Thoracic aorta (tissue), 2 donors: ENCODE measurements at regions not wholly inside any gene's neighbourhood (a gene's known extent, or its start where the extent isn't known, plus 50 kb on each side); places are given as distances from the start of the nearest gene placed in this dataset.
"Not testable (repeated sequence)": the region's sequence is repeated elsewhere in the genome, so short reads cannot be mapped to it uniquely, and the experiment has no call there.

ENCODE experiments used
- ATAC-seq: fragments of 150-250 bp; one replicate; pipeline ENCODE4 v1.8.0; 2017; ENCODE audit warnings: low read depth; ENCODE audit not compliant: insufficient number of reproducible peaks, low FRiP score
- DNase-seq: peaks from one replicate; pipeline ENCODE4 v3.0.0-alpha.2; 2020; ENCODE audit warnings: low spot score
- H3K27ac ChIP-seq, 2 donors: fragments of 200-600 bp; sonication (generic); 1 replicate in 1 of 2; 2 replicates in 1 of 2; pipeline ENCODE4 v1.5.1; 2016; ENCODE audit warnings: mild to moderate bottlenecking in 2 of 2, moderate library complexity in 2 of 2
- H3K27me3 ChIP-seq: fragments of 200-600 bp; sonication (generic); replicated peaks from 2 replicates; pipeline ENCODE4 v1.6.0; 2016; ENCODE audit warnings: mild to moderate bottlenecking; ENCODE audit not compliant: insufficient read depth
- H3K36me3 ChIP-seq: fragments of 200-600 bp; sonication (generic); one replicate; pipeline ENCODE4 v1.5.1; 2016
- H3K4me1 ChIP-seq, 2 donors: fragments of 200-600 bp; sonication (generic); 1 replicate in 1 of 2; 2 replicates in 1 of 2; pipeline versions ENCODE4 v1.5.1 to v1.6.0; 2016; ENCODE audit warnings: low read depth in 2 of 2, mild to moderate bottlenecking in 1 of 2; ENCODE audit not compliant: control insufficient read depth in 1 of 2
- H3K4me3 ChIP-seq: fragments of 200-600 bp; sonication (generic); 2 replicates; pipeline ENCODE4 v1.5.1; 2016; ENCODE audit warnings: mild to moderate bottlenecking
- H3K9me3 ChIP-seq: fragments of 200-600 bp; sonication (generic); 2 replicates; pipeline ENCODE4 v1.5.1; 2016
- CTCF ChIP-seq: fragments of 200-600 bp; sonication (generic); IDR thresholded peaks from one replicate; pipeline ENCODE4 v1.5.1; 2019; ENCODE audit warnings: antibody characterized with exemption

GRCh38 chr5:17096952-17097695 lies 120.3 kb upstream of the BASP1 start:
- H3K4me3 ChIP-seq, result no peak overlapping the region
- TF ChIP-seq CTCF, result no peak
- H3K4me1 ChIP-seq, result peaks cover 0 to 9% of the 10 kb centered on the region in 2 donors
- DNase-seq (no peak), ATAC-seq (no peak)
- H3K9me3 ChIP-seq, result no peaks in the 10 kb centered on the region
- H3K36me3 ChIP-seq, result no peaks in the 10 kb centered on the region
- no peaks in the 10 kb centered on the region for H3K27me3 ChIP-seq
- H3K27ac ChIP-seq, result no peak overlapping the region

DNA sequence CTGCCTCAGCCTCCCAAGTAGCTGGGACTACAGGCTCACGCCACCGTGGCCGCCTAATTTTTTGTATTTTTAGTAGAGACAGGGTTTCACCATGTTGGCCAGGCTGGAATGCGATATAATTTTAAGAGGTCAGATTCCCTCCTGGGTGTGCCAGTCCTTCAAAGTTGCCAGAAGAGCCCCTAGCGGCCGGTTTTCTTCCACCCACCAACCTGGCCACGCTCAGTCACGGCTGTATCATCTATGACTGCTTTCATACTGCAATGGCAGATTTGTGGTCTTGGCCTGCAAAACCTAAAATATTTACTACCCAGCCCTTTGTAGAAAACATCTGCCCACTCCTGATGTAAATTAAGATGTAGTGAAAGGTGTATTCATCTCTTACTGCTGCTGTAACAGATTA lies 117.5 kb upstream of the BASP1 start:
- ATAC-seq (no peak), DNase-seq (no peak)
- Histone ChIP-seq H3K4me3 (no peak overlapping the region), H3K9me3 (no peaks in the 10 kb centered on the region), H3K36me3 (no peaks in the 10 kb centered on the region), H3K27me3 (no peaks in the 10 kb centered on the region), H3K4me1 (peaks cover 0 to 3% of the 10 kb centered on the region in 2 donors), H3K27ac (no peak overlapping the region)
- no peak for TF ChIP-seq CTCF

DNA sequence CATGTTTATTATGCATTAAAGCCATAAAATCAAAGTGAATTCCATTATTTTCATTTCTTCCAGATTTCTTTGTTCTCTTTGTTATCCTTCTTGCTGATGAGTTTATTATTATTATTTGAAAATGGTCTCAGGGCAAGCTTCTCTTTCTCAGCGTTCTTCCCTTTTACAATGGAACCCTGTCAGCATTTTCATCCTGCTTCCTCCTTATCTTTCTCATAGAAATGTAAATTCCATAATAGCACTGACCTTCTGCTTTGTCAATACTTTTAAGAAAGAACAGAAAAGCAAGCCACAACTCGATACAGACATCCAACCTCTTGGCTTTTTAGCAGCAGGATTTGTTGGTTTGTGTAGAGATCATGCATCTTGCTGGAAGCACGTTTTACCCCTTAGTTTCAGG lies 114.0 kb upstream of the BASP1 start:
- DNase-seq, result no peak
- no peak for TF ChIP-seq CTCF
- no peaks in the 10 kb centered on the region for H3K9me3 ChIP-seq
- no peaks in the 10 kb centered on the region for H3K27me3 ChIP-seq
- no peaks in the 10 kb centered on the region for H3K36me3 ChIP-seq
- ATAC-seq, result no peak
- H3K27ac ChIP-seq, result no peak overlapping the region
- H3K4me3 ChIP-seq, result no peak overlapping the region
- H3K4me1 ChIP-seq, result no peaks in the 10 kb centered on the region

DNA sequence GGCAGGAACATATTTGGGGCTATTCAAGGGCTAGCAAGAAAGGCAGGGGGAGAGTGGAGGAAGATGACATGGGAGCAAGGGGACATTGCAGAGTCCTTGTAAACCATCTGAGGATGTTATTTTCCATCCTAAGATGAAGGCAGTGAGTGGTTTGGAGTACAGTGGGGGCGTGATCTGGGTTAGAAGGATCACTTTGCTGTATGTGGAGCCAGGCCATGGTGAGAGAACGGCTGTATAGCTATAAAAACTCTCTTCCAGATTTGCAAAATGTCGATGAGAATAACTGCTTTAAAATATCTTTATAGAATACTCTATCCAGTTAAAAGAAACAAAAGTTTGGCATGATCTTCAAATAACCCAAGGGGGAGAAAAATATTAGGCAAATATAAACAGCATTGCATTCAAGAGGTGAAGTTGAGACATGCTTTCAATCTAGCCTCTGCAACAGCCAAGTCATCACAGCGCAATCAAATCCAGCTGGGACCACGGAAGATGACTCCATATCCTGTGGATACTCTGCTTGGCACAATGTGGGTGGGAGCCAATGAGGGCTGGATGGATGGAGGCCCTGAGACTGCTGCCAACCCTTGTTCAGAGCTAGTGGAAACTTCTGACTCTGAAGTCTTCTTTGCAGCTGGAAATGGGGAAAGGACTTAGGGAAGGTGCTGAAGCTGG lies 111.5 kb upstream of the BASP1 start:
- DNase-seq (no peak), ATAC-seq (no peak)
- Histone ChIP-seq H3K4me3 (no peak overlapping the region), H3K4me1 (no peaks in the 10 kb centered on the region), H3K27ac (no peak overlapping the region), H3K36me3 (no peaks in the 10 kb centered on the region), H3K9me3 (no peaks in the 10 kb centered on the region), H3K27me3 (no peaks in the 10 kb centered on the region)
- TF ChIP-seq CTCF, result no peak

DNA sequence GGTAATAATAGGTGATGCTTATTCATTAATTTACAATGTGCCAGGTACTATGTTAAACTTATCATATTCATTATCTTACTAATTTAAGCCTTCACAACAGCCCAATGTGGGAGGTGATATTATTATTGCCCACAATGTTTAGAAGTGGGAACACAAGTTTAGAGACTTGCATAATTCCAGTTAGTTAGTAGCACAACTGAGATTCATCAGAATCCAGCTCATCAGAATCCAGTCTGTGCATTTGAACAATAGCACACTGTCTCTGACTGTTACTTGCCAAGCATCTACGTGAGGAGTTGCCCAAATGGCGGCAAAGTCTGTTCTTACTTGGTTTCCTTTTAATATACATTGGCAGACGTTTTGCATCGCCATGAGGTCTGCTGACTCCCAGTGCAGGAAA lies 110.9 kb upstream of the BASP1 start:
- no peak overlapping the region for H3K4me3 ChIP-seq
- no peaks in the 10 kb centered on the region for H3K4me1 ChIP-seq
- DNase-seq, result no peak
- ATAC-seq, result no peak
- no peaks in the 10 kb centered on the region for H3K9me3 ChIP-seq
- no peaks in the 10 kb centered on the region for H3K36me3 ChIP-seq
- no peak overlapping the region for H3K27ac ChIP-seq
- no peak for TF ChIP-seq CTCF
- H3K27me3 ChIP-seq, result no peaks in the 10 kb centered on the region

DNA sequence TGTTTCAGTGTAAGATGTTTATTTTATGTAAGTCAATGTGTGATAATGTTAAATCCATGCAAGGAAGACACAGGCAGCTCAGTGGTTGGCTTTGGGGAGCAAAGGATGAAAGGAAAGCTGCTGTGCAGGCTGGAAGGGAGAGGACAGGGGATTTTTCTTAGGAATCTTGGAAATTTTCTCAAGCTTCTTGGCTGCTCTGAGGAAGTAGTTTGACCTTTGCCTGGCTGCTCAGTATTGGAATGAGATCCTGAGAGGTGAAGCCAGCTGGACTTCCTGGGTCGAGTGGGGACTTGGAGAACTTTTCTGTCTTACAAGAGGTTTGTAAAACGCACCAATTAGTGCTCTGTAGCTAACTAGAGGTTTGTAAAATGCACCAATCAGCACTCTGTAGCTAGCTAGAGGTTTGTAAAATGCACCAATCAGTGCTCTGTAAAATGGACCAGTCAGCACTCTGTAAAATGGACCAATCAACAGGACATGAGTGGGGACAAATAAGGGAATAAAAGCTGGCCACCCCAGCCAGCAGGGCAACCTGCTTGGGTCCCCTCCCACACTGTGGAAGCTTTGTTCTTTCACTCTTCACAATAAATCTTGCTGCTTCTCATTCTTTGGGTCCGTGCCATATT lies 105.2 kb upstream of the BASP1 start:
- not testable (repeated sequence) for H3K9me3 ChIP-seq, ATAC-seq, H3K27ac ChIP-seq, DNase-seq, H3K4me1 ChIP-seq, H3K4me3 ChIP-seq, H3K27me3 ChIP-seq, H3K36me3 ChIP-seq
